Pancreas (tissue), 10 donors: ENCODE measurements at regions not wholly inside any gene's neighbourhood (a gene's known extent, or its start where the extent isn't known, plus 50 kb on each side); places are given as distances from the start of the nearest gene placed in this dataset.

Experiments used
- ATAC-seq, 4 donors: fragments of 200-7000 bp; cut with Tn5 transposase; one replicate each; pipeline versions ENCODE4 v1.8.0 to v1.9.1; 2020; ENCODE audit warnings: mild to moderate bottlenecking in 4 of 4, moderate library complexity in 4 of 4
- DNase-seq, 6 donors: peaks; one replicate each; pipeline ENCODE4 v3.0.0-alpha.2; 2020
- FAIRE-seq: peaks from 2 replicates; lab custom pipeline; 2012; peaks lifted over from hg19 to GRCh38; lab: Jason Lieb, UNC
- H3K27ac ChIP-seq, 4 donors: fragments of 200-600 bp; sonication (generic); 1 replicate in 3 of 4; 2 replicates in 1 of 4; pipeline versions ENCODE4 v1.5.0 to v1.8.0; 2020
- H3K27me3 ChIP-seq, 4 donors: fragments of 200-600 bp; one replicate each; pipeline ENCODE4 v1.8.0; 2021
- H3K36me3 ChIP-seq, 3 donors: fragments of 200-600 bp; sonication (generic) in 1 of 3; one replicate each; pipeline versions ENCODE4 v1.5.0 to v1.8.0; 2020 to 2021
- H3K4me1 ChIP-seq, 3 donors: fragments of 200-600 bp; one replicate each; pipeline ENCODE4 v1.8.0; 2021
- H3K4me3 ChIP-seq, 4 donors: fragments of 200-600 bp; sonication (generic) in 2 of 4; one replicate each; pipeline versions ENCODE4 v1.5.0 to v1.8.0; 2020 to 2021
- H3K9me3 ChIP-seq, 4 donors: fragments of 200-600 bp; one replicate each; pipeline ENCODE4 v1.8.0; 2021
- CTCF ChIP-seq, 4 donors: fragments of 200-600 bp; sonication (generic) in 3 of 4; IDR thresholded peaks; one replicate each; pipeline versions ENCODE4 v1.5.0 to v1.8.0; 2021; ENCODE audit warnings: antibody characterized with exemption in 4 of 4
- WGBS, 2 donors: extraction: QIAGEN DNeasy Blood & Tissue Kit; methylation state at CpG; one replicate each; pipeline ENCODE4 v1.1.7; 2013; 5-methylcytosine and 5-hydroxymethylcytosine counted together
- intact Hi-C, 3 donors: fragments of 100-400 bp; cut with DNase I; formaldehyde crosslinking; loops; one replicate each; pipeline versions ENCODE4 v1.11.1 to v1.14.2; 2022
- donor health status: healthy with polysubstance abuse.
- donor health status: DM: no; HTN: no; CAD: no; lungs with moderate emphysema.
- donor health status: DM: no; HTN: no; CAD: no.
- donor health status: control.
- donor health status: control.
- donor health status: Bipolar disorder and iron deficiency.
- donor health status: DM: yes; HTN: yes; CAD: no.
- donor health status: DM: no; HTN: no; CAD: no.
- donor health status: DM: no; HTN: no; CAD: no.
- donor health status: DM: yes; HTN: yes; CAD: no.

GRCh38 chr4:10760086-10760485, 75.5 kb upstream of the CLNK start:
- Histone ChIP-seq H3K4me3 (no peak overlapping the region), H3K27ac (no peak overlapping the region), H3K36me3 (no peaks in the 10 kb centered on the region), H3K27me3 (no peaks in the 10 kb centered on the region), H3K4me1 (no peaks in the 10 kb centered on the region), H3K9me3 (no peaks in the 10 kb centered on the region)
- intact Hi-C loops = no loop called here
- TF ChIP-seq CTCF (IDR thresholded peaks at IDR 0.05) = no peak
- DNase-seq (no peak), FAIRE-seq (no peak), ATAC-seq (no peak)
- WGBS, 2 donors = 59 to 61% methylated on average over 3 of the region's 3 CpGs

- TF ChIP-seq CTCF (IDR thresholded peaks at IDR 0.05) = no peak
Measured at GRCh38 chr4:10758906-10759305, 74.3 kb upstream of the CLNK start.

GRCh38 chr4:10753856-10754402, 69.4 kb upstream of the CLNK start:
- DNase-seq (no peak), FAIRE-seq (no peak), ATAC-seq (no peak)
- no peak for TF ChIP-seq CTCF (IDR thresholded peaks at IDR 0.05)
- no peaks in the 10 kb centered on the region for H3K27me3 ChIP-seq
- intact Hi-C loops = no loop called here
- H3K27ac ChIP-seq = no peak overlapping the region
- H3K4me3 ChIP-seq = no peak overlapping the region
- H3K9me3 ChIP-seq = no peaks in the 10 kb centered on the region
- no peaks in the 10 kb centered on the region for H3K4me1 ChIP-seq
- no peaks in the 10 kb centered on the region for H3K36me3 ChIP-seq
- 60 to 76% methylated on average over 2 of the region's 2 CpGs for WGBS, 2 donors

More at GRCh38 chr4:10758906-10759305, 74.3 kb upstream of the CLNK start:
- Histone ChIP-seq H3K27me3 (no peaks in the 10 kb centered on the region), H3K9me3 (no peaks in the 10 kb centered on the region), H3K36me3 (no peaks in the 10 kb centered on the region), H3K4me1 (no peaks in the 10 kb centered on the region), H3K27ac (no peak overlapping the region), H3K4me3 (no peak overlapping the region)
- intact Hi-C loops = no loop called here
- DNase-seq (no peak), ATAC-seq (no peak), FAIRE-seq (no peak)

- H3K36me3 ChIP-seq = no peaks in the 10 kb centered on the region
- H3K27ac ChIP-seq = no peak overlapping the region
- FAIRE-seq (no peak), DNase-seq (no peak), ATAC-seq (no peak)
- no peaks in the 10 kb centered on the region for H3K9me3 ChIP-seq
- 69 to 77% methylated on average over 5 of the region's 5 CpGs for WGBS, 2 donors
- no peaks in the 10 kb centered on the region for H3K4me1 ChIP-seq
- intact Hi-C loops = no loop called here
- no peaks in the 10 kb centered on the region for H3K27me3 ChIP-seq
- no peak overlapping the region for H3K4me3 ChIP-seq
- TF ChIP-seq CTCF (IDR thresholded peaks at IDR 0.05) = no peak
Measured at GRCh38 chr4:10753336-10753735, 68.8 kb upstream of the CLNK start.

GRCh38 chr4:10750714-10751113, 66.1 kb upstream of the CLNK start:
- no peak overlapping the region for H3K4me3 ChIP-seq
- FAIRE-seq = no peak
- intact Hi-C loops = no loop called here
- no peak for DNase-seq
- no peaks in the 10 kb centered on the region for H3K36me3 ChIP-seq
- H3K4me1 ChIP-seq = no peaks in the 10 kb centered on the region
- H3K9me3 ChIP-seq = no peaks in the 10 kb centered on the region
- no peak for ATAC-seq
- H3K27ac ChIP-seq = no peak overlapping the region
- WGBS, 2 donors = 50 to 63% methylated on average over 5 of the region's 5 CpGs
- TF ChIP-seq CTCF (IDR thresholded peaks at IDR 0.05) = no peak
- H3K27me3 ChIP-seq = no peaks in the 10 kb centered on the region
